ENCODE measurements at regions not wholly inside any gene's neighbourhood (a gene's known extent, or its start where the extent isn't known, plus 50 kb on each side); places are given as distances from the start of the nearest gene placed in this dataset.

- Histone ChIP-seq H3K27me3 (replicated peaks in 1 of 7) (no peaks in the 10 kb centered on the region), H3K9me3 (peaks cover 0 to 5% (median 0%) of the 10 kb centered on the region in 8 donors), H3K4me1 (no peaks in the 10 kb centered on the region), H3K4me3 (no peak overlapping the region), H3K36me3 (no peaks in the 10 kb centered on the region), H3K27ac (no peak overlapping the region)
- WGBS, 5 donors = 70 to 87% (median 75%) methylated on average over 5 of the region's 5 CpGs
- DNase-seq = no peak
- intact Hi-C loops (cut with DNase I; ENCODE audit: low total_unique reads) = no loop called here
- TF ChIP-seq POLR2AphosphoS5 (IDR thresholded peaks at IDR 0.05) = no peak
- TF ChIP-seq POLR2A (IDR thresholded peaks at IDR 0.05) = no peak
Observed at GRCh38 chr12:126464153-126464552, 1398.9 kb downstream of the AACS start.

DNA sequence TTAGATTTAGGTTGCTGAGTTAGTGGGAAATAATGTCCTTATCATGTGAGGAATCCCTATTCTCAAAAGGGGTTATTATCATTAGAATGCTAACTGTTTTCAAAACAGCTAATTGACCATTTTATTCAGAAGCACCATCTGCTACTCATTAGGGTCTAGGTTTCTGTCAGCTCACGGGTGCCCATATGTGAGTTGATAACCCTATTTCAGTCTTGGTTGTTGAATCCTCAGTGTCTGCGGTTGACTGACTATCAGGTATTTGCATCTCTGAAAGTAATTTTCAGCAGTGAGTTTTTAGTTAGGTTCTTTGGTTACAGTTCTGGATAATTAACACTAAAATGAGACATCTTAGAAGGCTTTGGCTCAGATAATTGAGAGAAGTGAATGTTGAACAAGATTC, 1404.0 kb downstream of the AACS start:
- WGBS, 5 donors = 80 to 93% (median 89%) methylated on average over 2 of the region's 2 CpGs
- no peaks in the 10 kb centered on the region for H3K27me3 ChIP-seq (replicated peaks in 1 of 7)

DNA sequence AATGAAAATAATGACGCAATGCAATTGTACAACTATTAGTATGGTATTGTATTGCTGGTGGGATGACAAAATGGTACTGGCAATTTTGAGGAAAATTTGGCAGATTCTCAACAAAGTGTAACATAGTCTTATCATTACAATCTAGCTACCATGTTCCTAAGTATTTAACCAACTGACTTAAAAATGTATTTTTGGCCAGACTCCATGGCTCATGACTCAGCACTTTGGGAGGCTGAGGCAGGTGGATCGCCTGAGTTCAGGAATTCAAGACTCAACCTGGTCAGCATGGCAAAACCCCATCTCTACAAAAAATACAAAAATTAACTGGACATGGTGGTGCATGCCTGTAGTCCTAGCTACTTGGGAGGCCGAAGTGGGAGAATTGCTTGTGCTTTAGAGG, 1409.5 kb downstream of the AACS start:
- DNase-seq = no peak
- H3K27me3 ChIP-seq (replicated peaks in 1 of 7) = no peaks in the 10 kb centered on the region
- TF ChIP-seq POLR2A (IDR thresholded peaks at IDR 0.05) = no peak
- TF ChIP-seq CTCF (IDR thresholded peaks at IDR 0.05 in 8 of 11, conservative IDR thresholded peaks at IDR 0.05 in 3 of 11) = no peak
- TF ChIP-seq POLR2AphosphoS5 (IDR thresholded peaks at IDR 0.05) = no peak
- H3K27ac ChIP-seq = no peak overlapping the region
- intact Hi-C loops (cut with DNase I; ENCODE audit: low total_unique reads) = no loop called here
- H3K4me3 ChIP-seq = no peak overlapping the region
- peaks cover 3 to 56% (median 40%) of the 10 kb centered on the region in 8 donors for H3K9me3 ChIP-seq
- WGBS, 5 donors = 89 to 96% (median 90%) methylated on average over 3 of the region's 3 CpGs
- H3K36me3 ChIP-seq = no peaks in the 10 kb centered on the region
- H3K4me1 ChIP-seq = no peaks in the 10 kb centered on the region

More for the DNA sequence above, 1404.0 kb downstream of the AACS start:
- Histone ChIP-seq H3K27ac (no peak overlapping the region), H3K36me3 (no peaks in the 10 kb centered on the region), H3K4me1 (no peaks in the 10 kb centered on the region), H3K4me3 (no peak overlapping the region), H3K9me3 (peaks cover 0 to 25% (median 18%) of the 10 kb centered on the region in 8 donors)
- no peak for TF ChIP-seq POLR2AphosphoS5 (IDR thresholded peaks at IDR 0.05)
- no peak for TF ChIP-seq CTCF (IDR thresholded peaks at IDR 0.05 in 8 of 11, conservative IDR thresholded peaks at IDR 0.05 in 3 of 11)
- TF ChIP-seq POLR2A (IDR thresholded peaks at IDR 0.05) = no peak
- DNase-seq = no peak
- intact Hi-C loops (cut with DNase I; ENCODE audit: low total_unique reads) = no loop called here

GRCh38 chr12:126480451-126480850, 1415.2 kb downstream of the AACS start:
- no peak for TF ChIP-seq POLR2AphosphoS5 (IDR thresholded peaks at IDR 0.05)
- no peak for TF ChIP-seq POLR2A (IDR thresholded peaks at IDR 0.05)
- TF ChIP-seq CTCF (IDR thresholded peaks at IDR 0.05 in 8 of 11, conservative IDR thresholded peaks at IDR 0.05 in 3 of 11) = no peak
- Histone ChIP-seq H3K4me1 (no peaks in the 10 kb centered on the region), H3K27ac (no peak overlapping the region), H3K36me3 (no peaks in the 10 kb centered on the region), H3K27me3 (replicated peaks in 1 of 7) (no peaks in the 10 kb centered on the region), H3K9me3 (peaks cover 0 to 25% (median 10%) of the 10 kb centered on the region in 8 donors), H3K4me3 (no peak overlapping the region)
- WGBS, 5 donors = 61 to 66% (median 64%) methylated on average over 10 of the region's 10 CpGs
- intact Hi-C loops (cut with DNase I; ENCODE audit: low total_unique reads) = no loop called here
- no peak for DNase-seq

DNA sequence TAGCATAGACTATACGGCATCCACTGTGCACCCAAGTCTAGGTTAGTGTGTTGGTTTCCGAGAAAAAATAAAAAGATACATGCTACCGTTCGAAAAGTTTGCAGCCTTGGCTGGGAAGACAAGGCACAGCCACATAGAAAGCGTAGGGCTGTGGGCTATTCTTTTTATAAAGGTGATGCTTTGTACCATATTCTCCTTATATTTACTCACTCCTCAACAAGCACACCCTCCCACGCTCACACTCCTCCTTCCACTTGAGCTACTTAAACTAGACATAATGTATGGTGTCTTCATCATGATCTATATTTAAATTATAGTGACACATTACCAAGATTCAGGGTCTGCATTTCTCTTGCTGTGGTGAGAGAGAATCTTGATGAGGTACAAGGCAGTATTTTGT, 1416.5 kb downstream of the AACS start:
- no peak for DNase-seq
- 86 to 91% (median 89%) methylated on average over 6 of the region's 6 CpGs for WGBS, 5 donors

More for the DNA sequence above, 1416.5 kb downstream of the AACS start:
- H3K9me3 ChIP-seq = peaks cover 0 to 13% (median 4%) of the 10 kb centered on the region in 8 donors
- intact Hi-C loops (cut with DNase I; ENCODE audit: low total_unique reads) = no loop called here
- H3K27ac ChIP-seq = no peak overlapping the region
- no peaks in the 10 kb centered on the region for H3K36me3 ChIP-seq
- H3K4me1 ChIP-seq = no peaks in the 10 kb centered on the region
- no peak overlapping the region for H3K4me3 ChIP-seq
- no peak for TF ChIP-seq POLR2AphosphoS5 (IDR thresholded peaks at IDR 0.05)
- TF ChIP-seq CTCF (IDR thresholded peaks at IDR 0.05 in 8 of 11, conservative IDR thresholded peaks at IDR 0.05 in 3 of 11) = no peak
- TF ChIP-seq POLR2A (IDR thresholded peaks at IDR 0.05) = no peak
- no peaks in the 10 kb centered on the region for H3K27me3 ChIP-seq (replicated peaks in 1 of 7)
